ENCODE measurements at regions not wholly inside any gene's neighbourhood (a gene's known extent, or its start where the extent isn't known, plus 50 kb on each side); places are given as distances from the start of the nearest gene placed in this dataset.

- no peak for DNase-seq
These were observed 731.4 kb upstream of the POT1 start for GRCh38 chr7:125661006-125661405.

- no peak for DNase-seq
These were observed 724.5 kb upstream of the POT1 start for GRCh38 chr7:125654076-125654475.

- no peak for DNase-seq
These were observed 722.4 kb upstream of the POT1 start for GRCh38 chr7:125651823-125652528.

GRCh38 chr7:125648543-125648942 is 718.9 kb upstream of the POT1 start:
- no peak for DNase-seq

GRCh38 chr7:125645770-125646169 is 716.1 kb upstream of the POT1 start:
- no peak for DNase-seq

- no peak for DNase-seq
These were observed 714.5 kb upstream of the POT1 start for GRCh38 chr7:125644109-125644508.

- no peak for DNase-seq
These were observed 713.7 kb upstream of the POT1 start for GRCh38 chr7:125643302-125643701.

- no peak for DNase-seq
These were observed 712.3 kb upstream of the POT1 start for GRCh38 chr7:125641884-125642283.

- DNase-seq: no peak
These were observed 706.8 kb upstream of the POT1 start for GRCh38 chr7:125636320-125636962.

- DNase-seq: no peak
These were observed 688.9 kb upstream of the POT1 start for GRCh38 chr7:125618516-125618915.

GRCh38 chr7:125611582-125611981 is 682.0 kb upstream of the POT1 start:
- no peak for DNase-seq

GRCh38 chr7:125606671-125607070 is 677.0 kb upstream of the POT1 start:
- DNase-seq: no peak

GRCh38 chr7:125605241-125605640 is 675.6 kb upstream of the POT1 start:
- no peak for DNase-seq

- no peak for DNase-seq
These were observed 672.8 kb upstream of the POT1 start for GRCh38 chr7:125602441-125602840.

GRCh38 chr7:125599387-125599786 is 669.8 kb upstream of the POT1 start:
- DNase-seq: no peak

GRCh38 chr7:125592331-125592730 is 662.7 kb upstream of the POT1 start:
- DNase-seq: no peak

GRCh38 chr7:125573126-125573525 is 643.5 kb upstream of the POT1 start:
- DNase-seq: no peak

- no peak for DNase-seq
These were observed 642.8 kb upstream of the POT1 start for GRCh38 chr7:125572414-125572813.

- no peak for DNase-seq
These were observed 639.2 kb upstream of the POT1 start for GRCh38 chr7:125568799-125569198.

GRCh38 chr7:125567686-125568085 is 638.1 kb upstream of the POT1 start:
- DNase-seq: no peak

- no peak for DNase-seq
These were observed 634.4 kb upstream of the POT1 start for GRCh38 chr7:125563964-125564529.

GRCh38 chr7:125563557-125563956 is 633.9 kb upstream of the POT1 start:
- DNase-seq: no peak

GRCh38 chr7:125561006-125561405 is 631.4 kb upstream of the POT1 start:
- DNase-seq: no peak

- DNase-seq: no peak
These were observed 630.3 kb upstream of the POT1 start for GRCh38 chr7:125559921-125560320.

GRCh38 chr7:125555916-125556315 is 626.3 kb upstream of the POT1 start:
- no peak for DNase-seq

All from DMS 273 treated with DMSO at 0.1 percent for 48 hours (cell line).